Glomerular endothelial cell (primary cell): ENCODE measurements at regions not wholly inside any gene's neighbourhood (a gene's known extent, or its start where the extent isn't known, plus 50 kb on each side); places are given as distances from the start of the nearest gene placed in this dataset.

Source experiments
- DNase-seq: peaks from one replicate; pipeline ENCODE4 v3.0.0-alpha.2; 2011; ENCODE audit warnings: low read depth, low spot score; ENCODE audit errors: extremely low read depth

DNA sequence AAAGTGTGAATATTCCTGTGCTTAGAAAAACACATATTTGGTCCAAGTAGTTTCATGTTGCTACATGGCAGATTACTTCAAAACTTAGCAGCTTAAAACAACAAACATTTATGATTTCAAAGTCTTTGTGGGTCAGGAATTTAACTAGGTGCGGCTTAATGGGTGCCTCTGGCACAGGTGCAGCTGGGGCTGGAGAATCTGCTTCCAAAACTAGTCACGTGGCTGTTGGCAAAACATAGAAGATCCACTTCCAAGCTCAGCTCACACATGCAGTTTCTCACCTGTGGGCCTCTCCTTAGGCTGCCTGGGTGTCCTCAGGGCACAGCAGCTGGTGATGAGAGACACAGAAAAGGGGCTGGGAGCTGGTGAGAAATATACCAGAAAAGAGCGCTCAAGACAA lies 263.4 kb downstream of the TTLL7 start:
- no peak for DNase-seq

- no peak for DNase-seq
Measured at GRCh38 chr1:83734420-83734819, 264.5 kb downstream of the TTLL7 start.

- DNase-seq, result no peak
Measured at GRCh38 chr1:83725735-83726360, 273.1 kb downstream of the TTLL7 start.

GRCh38 chr1:83718338-83718737 lies 280.6 kb downstream of the TTLL7 start:
- no peak for DNase-seq

GRCh38 chr1:83717785-83718184 lies 281.1 kb downstream of the TTLL7 start:
- no peak for DNase-seq

- DNase-seq, result no peak
Measured at GRCh38 chr1:83716641-83717040, 282.3 kb downstream of the TTLL7 start.

DNA sequence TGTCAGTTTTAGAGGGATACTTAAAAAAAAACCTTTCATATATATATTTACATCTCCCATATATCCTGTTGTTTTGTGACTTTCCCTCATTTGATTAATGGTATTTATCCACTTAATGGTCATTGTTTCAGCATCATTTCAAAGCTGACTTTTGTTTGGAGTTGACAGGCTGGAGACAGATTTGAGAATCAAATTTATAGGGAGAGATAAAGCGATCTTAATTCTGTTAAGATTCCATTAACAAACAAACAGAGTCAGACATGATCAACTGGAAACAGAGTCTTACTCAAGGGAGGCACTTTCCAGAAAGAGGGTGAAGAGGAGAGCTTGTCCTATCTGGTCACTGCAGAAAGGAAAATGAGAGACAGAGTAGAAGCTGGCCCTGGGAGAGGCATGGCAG lies 283.4 kb downstream of the TTLL7 start:
- DNase-seq, result no peak

DNA sequence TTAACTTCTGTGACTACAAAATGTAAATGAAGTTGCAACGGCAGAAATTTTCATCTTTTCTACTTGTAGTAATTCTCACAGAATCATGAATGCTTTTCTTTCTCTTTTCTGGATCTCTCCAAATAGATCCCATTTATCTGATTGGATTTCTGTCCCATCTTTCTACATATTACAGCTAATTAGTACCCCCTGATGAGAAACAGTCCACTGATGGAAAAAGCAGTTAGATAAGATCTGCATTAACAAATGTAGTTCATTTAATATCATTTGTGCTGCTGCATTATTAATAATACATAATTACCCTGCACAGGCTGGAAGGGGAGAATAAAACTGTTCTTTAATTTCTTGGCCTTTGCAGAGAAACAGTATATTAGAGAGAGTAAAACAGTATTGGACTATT lies 289.3 kb downstream of the TTLL7 start:
- no peak for DNase-seq

GRCh38 chr1:83706354-83706938 lies 292.5 kb downstream of the TTLL7 start:
- DNase-seq, result no peak

DNA sequence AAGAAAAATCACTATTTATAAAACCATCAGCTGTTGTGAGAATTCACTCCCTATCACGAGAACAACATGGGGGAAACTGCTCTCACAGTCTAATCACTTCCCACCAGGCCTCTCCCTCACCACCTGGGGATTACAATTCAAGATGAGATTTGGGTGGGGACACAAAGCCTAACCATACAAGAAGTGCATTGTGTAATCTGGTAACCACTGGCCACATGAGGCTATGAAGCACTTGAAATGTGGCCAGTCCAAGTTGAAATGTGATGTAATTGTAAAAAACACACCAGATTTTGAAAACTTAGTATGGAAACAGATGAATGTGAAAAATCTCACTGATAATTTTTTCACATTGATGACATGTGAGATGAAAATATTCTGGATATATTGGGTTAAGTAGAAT lies 293.8 kb downstream of the TTLL7 start:
- DNase-seq, result no peak

- no peak for DNase-seq
Measured at GRCh38 chr1:83704350-83704749, 294.6 kb downstream of the TTLL7 start.

DNA sequence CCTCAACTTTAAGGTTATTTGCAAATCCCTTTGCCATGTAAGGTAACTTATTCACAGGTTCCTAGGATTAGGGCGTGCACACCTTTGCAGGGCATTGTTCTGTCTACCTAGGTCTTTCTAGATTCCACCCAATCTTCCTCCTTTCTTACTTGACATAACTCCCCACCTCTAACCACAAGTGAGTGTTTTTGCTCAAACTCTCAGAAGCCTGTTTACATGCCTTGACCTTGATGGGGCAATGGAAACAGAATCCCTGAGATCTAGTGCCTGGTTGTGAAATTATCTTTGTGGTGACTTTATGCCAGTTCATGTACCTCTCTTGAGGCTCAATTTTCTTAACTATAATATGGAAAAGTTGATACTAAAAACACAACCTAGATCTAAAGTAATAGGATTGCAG lies 296.6 kb downstream of the TTLL7 start:
- DNase-seq, result no peak

GRCh38 chr1:83701355-83701754 lies 297.6 kb downstream of the TTLL7 start:
- DNase-seq, result no peak

DNA sequence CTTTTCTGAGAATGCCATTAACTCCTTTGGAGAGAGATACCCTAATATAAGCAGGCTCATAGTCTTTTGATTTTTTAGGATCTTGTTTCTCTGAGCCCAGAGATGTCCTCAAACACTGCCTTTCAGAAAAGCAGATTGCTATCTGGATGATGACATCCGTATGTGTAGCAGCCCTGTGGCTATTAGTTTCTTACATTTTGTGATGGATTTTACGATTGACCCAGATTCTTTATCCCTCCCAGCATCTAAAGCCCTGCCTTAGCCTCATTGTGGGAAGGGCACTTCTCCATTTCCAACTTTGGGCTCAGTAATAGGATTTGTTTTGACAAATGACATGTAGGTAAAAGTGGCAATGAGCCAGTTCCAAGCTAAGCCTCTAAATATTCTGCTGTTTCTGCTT lies 300.3 kb downstream of the TTLL7 start:
- no peak for DNase-seq

- DNase-seq, result no peak
Measured at GRCh38 chr1:83697961-83698360, 301.0 kb downstream of the TTLL7 start.

- DNase-seq, result no peak
Measured at GRCh38 chr1:83697220-83697619, 301.7 kb downstream of the TTLL7 start.

DNA sequence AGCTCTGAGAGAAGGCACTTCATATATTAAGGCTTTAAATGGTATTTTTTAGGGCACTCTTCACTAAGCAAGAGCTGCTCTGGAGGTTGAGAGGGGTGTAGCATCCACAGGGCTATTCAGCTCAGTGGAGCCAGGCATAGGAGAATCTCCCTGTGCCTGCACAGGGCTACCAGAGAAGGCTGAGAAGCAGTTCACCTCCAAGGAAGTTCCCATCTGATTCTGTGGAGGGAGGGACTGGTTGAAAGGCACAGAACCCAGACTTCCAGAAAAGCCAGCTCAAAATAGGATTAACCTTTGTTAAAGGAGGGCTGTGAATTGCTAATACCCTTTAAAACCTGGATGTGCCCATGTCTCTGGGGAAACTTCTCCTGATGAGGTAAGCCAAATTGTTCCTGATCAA lies 304.5 kb downstream of the TTLL7 start:
- no peak for DNase-seq

DNA sequence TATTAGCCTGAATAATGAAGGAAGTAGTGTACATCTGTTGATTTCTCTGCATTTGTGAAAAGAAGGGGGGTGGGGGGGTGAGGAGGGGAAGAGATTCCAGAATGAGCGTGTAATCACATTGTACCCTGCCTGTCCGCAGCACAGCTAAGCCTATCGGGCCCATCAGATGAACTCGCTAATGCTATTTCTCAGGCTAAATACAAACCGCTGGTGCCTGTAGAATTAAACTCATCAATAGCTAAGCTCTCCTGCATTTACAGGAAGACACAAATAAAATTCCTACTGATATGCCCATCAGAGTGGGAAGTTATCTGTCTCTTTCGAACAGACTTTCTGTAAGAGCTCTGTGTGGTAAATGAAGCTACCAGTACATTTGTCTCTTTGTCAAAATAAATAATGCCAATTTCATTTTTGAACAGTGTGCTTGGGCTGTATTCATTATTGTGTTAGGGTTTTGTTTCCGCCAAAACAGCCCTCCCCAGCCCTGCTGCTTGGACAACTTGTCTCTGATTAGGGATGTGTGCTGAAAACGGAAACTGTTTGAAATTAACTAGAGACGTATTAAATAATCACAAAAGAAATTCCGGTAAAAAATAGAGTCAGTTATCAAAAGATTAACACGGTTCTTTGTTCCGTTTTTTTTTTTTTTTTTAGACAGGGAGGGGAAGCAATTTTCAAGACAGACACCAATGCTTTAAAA lies 305.4 kb downstream of the TTLL7 start:
- DNase-seq, result no peak

DNA sequence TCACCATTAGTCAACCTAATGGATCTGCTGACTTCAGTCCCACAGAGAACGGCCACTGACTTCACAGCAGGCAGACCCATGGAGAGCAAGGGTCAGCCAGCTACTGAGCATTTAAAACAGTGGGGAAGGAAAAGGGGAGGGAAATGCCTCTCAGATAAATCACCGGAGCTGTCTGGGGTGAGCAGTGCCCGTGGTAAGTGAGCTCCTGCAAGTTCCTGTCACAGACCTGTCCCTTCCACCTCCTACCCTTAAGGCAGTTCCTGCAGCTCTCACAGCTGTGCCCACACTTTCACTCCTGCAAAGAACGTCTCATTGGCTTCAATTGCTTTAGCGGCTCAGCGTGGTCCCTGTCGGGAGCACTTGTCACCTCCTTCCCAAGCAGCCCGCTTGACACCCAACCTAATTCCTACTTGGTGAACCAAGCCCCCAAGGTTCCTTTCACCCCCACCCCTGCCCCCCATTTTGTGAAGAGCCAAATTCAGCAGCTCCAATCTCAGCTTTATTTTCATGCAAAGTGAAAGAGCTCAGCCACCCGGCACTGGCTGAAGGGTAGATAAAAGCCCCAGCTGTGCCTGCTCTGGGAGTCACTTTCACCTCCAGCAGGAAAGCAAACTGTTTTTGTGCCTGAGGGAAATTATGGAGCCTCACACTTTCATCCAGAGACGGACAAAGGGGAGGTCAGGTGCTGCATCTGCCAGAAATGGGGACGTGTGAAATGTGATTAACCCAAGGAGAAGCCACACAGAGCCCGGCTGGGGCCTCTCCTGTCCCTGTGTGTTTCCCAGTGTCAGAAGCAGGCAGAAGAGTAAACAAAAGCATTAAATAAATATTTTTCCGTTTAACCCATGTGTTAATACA lies 306.2 kb downstream of the TTLL7 start:
- no peak for DNase-seq

DNA sequence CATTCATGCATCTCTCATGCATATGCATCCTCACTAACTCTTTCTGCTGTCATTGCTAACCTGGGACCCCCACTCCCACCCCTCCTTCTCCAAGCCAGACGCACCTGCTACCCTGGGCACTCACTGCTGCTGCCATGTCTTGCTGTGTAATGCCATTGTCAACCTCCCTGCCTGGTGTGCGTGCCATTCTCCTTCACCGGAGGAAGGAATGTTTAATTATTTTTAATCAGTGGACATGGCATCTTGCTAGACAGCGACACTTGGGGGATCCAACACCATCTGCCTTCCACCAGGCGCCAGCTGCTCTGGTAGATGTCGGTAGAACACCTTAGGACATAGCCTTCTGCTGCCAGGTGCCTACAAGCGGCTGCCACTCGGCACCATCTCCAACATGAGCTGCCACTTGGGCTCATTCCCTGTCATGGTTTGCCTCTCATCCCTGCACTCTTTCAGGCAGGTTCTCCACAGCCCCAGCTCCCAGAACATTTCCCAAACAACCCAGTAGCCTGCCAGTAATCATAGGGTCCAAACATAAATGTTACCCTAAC lies 306.9 kb downstream of the TTLL7 start:
- DNase-seq, result no peak
